GM12878 (cell line): ENCODE measurements at regions not wholly inside any gene's neighbourhood (a gene's known extent, or its start where the extent isn't known, plus 50 kb on each side); places are given as distances from the start of the nearest gene placed in this dataset.

Source experiments
- ATAC-seq: fragments of 200-7000 bp; cut with Tn5 transposase; 3 replicates; pipeline ENCODE4 v1.9.1; 2020; ENCODE audit warnings: mild to moderate bottlenecking, moderate library complexity
- BruUV-seq: library from RNA; stranded (reverse); fragments of 400-500 nt; replicated peaks from 2 replicates; lab custom pipeline; 2021; lab: Mats Ljungman, UMichigan
- CTCF ChIA-PET: fragments of 300-600 bp; sonication (Branson Sonifier 250); formaldehyde crosslinking; extraction: SDS; loops from one replicate; lab custom pipeline; 2021; ENCODE audit warnings: inconsistent platforms; lab: Yijun Ruan, JAX
- POLR2A ChIA-PET: fragments of 350-600 bp; formaldehyde crosslinking; extraction: SDS; loops from one replicate; lab custom pipeline; 2021; ENCODE audit warnings: inconsistent platforms; lab: Charles Lee
- RAD21 ChIA-PET: fragments of 300-600 bp; sonication (Branson Sonifier 250); formaldehyde crosslinking; loops from one replicate; lab custom pipeline; 2023; ENCODE audit warnings: antibody characterized with exemption; ENCODE audit not compliant: unreplicated experiment; lab: Charles Lee
- SMC1A ChIA-PET: fragments of 300-600 bp; sonication (Branson Sonifier 250); formaldehyde crosslinking; loops from one replicate; lab custom pipeline; 2023; ENCODE audit not compliant: unreplicated experiment, uncharacterized antibody; lab: Charles Lee
- DNase-seq: peaks from one replicate; pipeline ENCODE4 v3.0.0-alpha.2; 2011; ENCODE audit warnings: low read depth, low spot score
- FAIRE-seq: peaks from 3 replicates; lab custom pipeline; 2011; peaks lifted over from hg19 to GRCh38; lab: Jason Lieb, UNC
- H2AFZ ChIP-seq: 2 replicates; pipeline ENCODE4 v1.6.0; 2011; ENCODE audit warnings: low read depth, low read length, control low read depth; ENCODE audit not compliant: control insufficient read depth
- H3K27ac ChIP-seq: 2 replicates; pipeline ENCODE4 v1.5.1; 2011; ENCODE audit warnings: control low read depth; ENCODE audit not compliant: control insufficient read depth, insufficient read depth
- H3K27me3 ChIP-seq, 2 experiments: replicated peaks in 1 of 2; 2 replicates each; pipeline versions ENCODE4 v1.6.0 to v1.6.1; 2011; ENCODE audit warnings: low read length in 1 of 2; ENCODE audit not compliant: control insufficient read depth in 2 of 2, insufficient read depth in 2 of 2
- H3K36me3 ChIP-seq, 2 experiments: 2 replicates each; pipeline ENCODE4 v1.5.1; 2011; ENCODE audit warnings: low read length in 1 of 2; ENCODE audit not compliant: control insufficient read depth in 2 of 2, insufficient read depth in 2 of 2
- H3K4me1 ChIP-seq: 2 replicates; pipeline ENCODE4 v1.6.1; 2011; ENCODE audit warnings: mild to moderate bottlenecking, low read length, moderate library complexity, mixed read lengths; ENCODE audit not compliant: control insufficient read depth, insufficient read depth
- H3K4me2 ChIP-seq: 2 replicates; pipeline ENCODE4 v1.6.0; 2011; ENCODE audit warnings: control low read depth; ENCODE audit not compliant: control insufficient read depth, insufficient read depth
- H3K4me3 ChIP-seq: fragments of 200-600 bp; sonication (generic); 2 replicates; pipeline ENCODE4 v1.5.1; 2016
- H3K79me2 ChIP-seq: 2 replicates; pipeline ENCODE4 v1.6.0; 2011; ENCODE audit warnings: low read length; ENCODE audit not compliant: control insufficient read depth, insufficient read depth
- H3K9ac ChIP-seq: 2 replicates; pipeline ENCODE4 v1.8.0; 2011; ENCODE audit warnings: low read length, control low read depth, mixed read lengths; ENCODE audit not compliant: control insufficient read depth, insufficient read depth
- H3K9me3 ChIP-seq: replicated peaks from 3 replicates; pipeline ENCODE4 v1.5.1; 2011; ENCODE audit warnings: mild to moderate bottlenecking, low read length; ENCODE audit not compliant: control insufficient read depth, insufficient read depth
- H4K20me1 ChIP-seq: 2 replicates; pipeline ENCODE4 v1.6.0; 2011; ENCODE audit not compliant: control insufficient read depth, insufficient read depth
- BHLHE40 ChIP-seq, 2 experiments: fragments of 450-650 bp in 1 of 2; IDR thresholded peaks; 2 replicates each; pipeline ENCODE4 v1.6.1; 2011 to 2017; ENCODE audit warnings: low read depth in 2 of 2, borderline replicate concordance in 1 of 2, improper control_type of control experiment in 1 of 2, low read length in 1 of 2, mild to moderate bottlenecking in 1 of 2
- CHD2 ChIP-seq: IDR thresholded peaks from 2 replicates; pipeline ENCODE4 v1.6.1; 2011; ENCODE audit warnings: low read depth, low read length, improper control_type of control experiment, borderline replicate concordance
- CREM ChIP-seq: IDR thresholded peaks from 2 replicates; pipeline ENCODE4 v1.6.1; 2014; ENCODE audit warnings: antibody characterized with exemption, low read depth
- EZH2 ChIP-seq: IDR thresholded peaks from 2 replicates; pipeline ENCODE4 v1.6.1; 2012; ENCODE audit warnings: low read depth, mild to moderate bottlenecking, control low read depth, inconsistent platforms, low read length, borderline replicate concordance; ENCODE audit not compliant: control insufficient read depth
- KAT2A ChIP-seq: conservative IDR thresholded peaks from 2 replicates; pipeline ENCODE4 v1.6.1; 2011; ENCODE audit warnings: low read depth, low read length; ENCODE audit not compliant: control insufficient read depth
- RAD21 ChIP-seq: IDR thresholded peaks from 2 replicates; pipeline ENCODE4 v1.6.1; 2011; ENCODE audit warnings: mild to moderate bottlenecking, low read depth, low read length, moderate library complexity; ENCODE audit not compliant: insufficient read depth
- STAT3 ChIP-seq: IDR thresholded peaks from 2 replicates; pipeline ENCODE4 v1.6.1; 2011; ENCODE audit warnings: low read depth, low read length, improper control_type of control experiment
- TARDBP ChIP-seq: IDR thresholded peaks from 2 replicates; pipeline ENCODE4 v1.6.1; 2016; ENCODE audit warnings: borderline replicate concordance
- WGBS: methylation state at CpG from one replicate; pipeline ENCODE4 v1.1.6; 2016; ENCODE audit warnings: low lambda C conversion rate; ENCODE audit not compliant: insufficient replicate concordance, insufficient coverage; ENCODE audit errors: missing lambda C conversion rate; 5-methylcytosine and 5-hydroxymethylcytosine counted together
- in situ Hi-C: fragments of 300-500 bp; cut with MboI; formaldehyde crosslinking; loops from 9 replicates; pipeline ENCODE4 v1.14.3; 2018; ENCODE audit warnings: mixed read lengths
- intact Hi-C: fragments of 100-400 bp; cut with micrococcal nuclease; formaldehyde crosslinking; loops from one replicate; pipeline ENCODE4 v1.14.2; 2022; ENCODE audit not compliant: unreplicated experiment
- TF ChIP-seq, protein P1 (sequence below): fragments of 450-650 bp; IDR thresholded peaks from 2 replicates; pipeline ENCODE4 v1.6.1; 2017; ENCODE audit warnings: borderline replicate concordance
- TF ChIP-seq, protein P2 (sequence below): IDR thresholded peaks from 2 replicates; pipeline ENCODE4 v1.6.1; 2012; ENCODE audit warnings: low read depth, low read length, improper control_type of control experiment
- TF ChIP-seq, protein P3 (sequence below): fragments of 450-650 bp; IDR thresholded peaks from 2 replicates; pipeline ENCODE4 v1.6.1; 2014; ENCODE audit warnings: mild to moderate bottlenecking
- TF ChIP-seq, protein P4 (sequence below): IDR thresholded peaks from 2 replicates; pipeline ENCODE4 v1.6.1; 2011; ENCODE audit warnings: borderline replicate concordance, low read depth, mild to moderate bottlenecking, moderate library complexity, mixed read lengths, low read length; ENCODE audit not compliant: insufficient read depth; ENCODE audit errors: extremely low read length
- TF ChIP-seq, protein P5 (sequence below): fragments of 450-650 bp; IDR thresholded peaks from 2 replicates; pipeline ENCODE4 v1.6.1; 2018; ENCODE audit warnings: borderline replicate concordance, mild to moderate bottlenecking; ENCODE audit not compliant: partially characterized antibody
- TF ChIP-seq, protein P6 (sequence below): fragments of 450-650 bp; IDR thresholded peaks from 2 replicates; pipeline ENCODE4 v1.6.1; 2017; ENCODE audit warnings: mild to moderate bottlenecking

DNA sequence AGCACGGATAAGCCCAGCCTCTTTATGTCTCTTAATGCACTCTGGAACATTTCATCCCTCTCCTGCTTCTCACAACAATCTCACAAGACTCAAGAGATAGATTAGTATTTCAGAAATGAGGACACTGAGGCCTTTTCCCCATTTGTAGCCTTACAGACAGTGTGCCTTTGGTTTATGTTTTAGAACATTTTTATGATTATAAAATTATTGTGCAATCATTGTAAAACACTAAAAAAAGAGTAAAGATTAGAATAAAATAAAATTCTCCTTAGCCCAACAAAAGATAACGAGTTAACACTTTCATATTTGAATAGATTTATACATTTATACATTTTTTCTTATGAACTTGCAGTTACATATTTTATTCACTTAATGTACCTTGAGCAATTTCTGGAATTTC, 748.7 kb downstream of the TRIML1 start:
- in situ Hi-C loops: no loop called here
- ChIA-PET RAD21 (no interaction called here), POLR2A (no interaction called here), SMC1A (no interaction called here), CTCF (no interaction called here)
- no peak overlapping the region for H3K27ac ChIP-seq
- WGBS: 0% methylated on average over 2 of the region's 2 CpGs
- intact Hi-C loops: no loop called here
- ATAC-seq (no peak), DNase-seq (no peak), FAIRE-seq (no peak)
- H3K9ac ChIP-seq: no peak overlapping the region
- BruUV-seq: no TSS peak
- no peaks in the 10 kb centered on the region for H3K4me1 ChIP-seq
- no peaks in the 10 kb centered on the region for H4K20me1 ChIP-seq
- no peak overlapping the region for H3K4me2 ChIP-seq
- H3K4me3 ChIP-seq: no peak overlapping the region
- H3K9me3 ChIP-seq: no peaks in the 10 kb centered on the region
- H2AFZ ChIP-seq: no peak overlapping the region
- H3K36me3 ChIP-seq: no peaks in the 10 kb centered on the region
- no peaks in the 10 kb centered on the region for H3K79me2 ChIP-seq
- H3K27me3 ChIP-seq: no peaks in the 10 kb centered on the region
- TF ChIP-seq, protein P1, sequence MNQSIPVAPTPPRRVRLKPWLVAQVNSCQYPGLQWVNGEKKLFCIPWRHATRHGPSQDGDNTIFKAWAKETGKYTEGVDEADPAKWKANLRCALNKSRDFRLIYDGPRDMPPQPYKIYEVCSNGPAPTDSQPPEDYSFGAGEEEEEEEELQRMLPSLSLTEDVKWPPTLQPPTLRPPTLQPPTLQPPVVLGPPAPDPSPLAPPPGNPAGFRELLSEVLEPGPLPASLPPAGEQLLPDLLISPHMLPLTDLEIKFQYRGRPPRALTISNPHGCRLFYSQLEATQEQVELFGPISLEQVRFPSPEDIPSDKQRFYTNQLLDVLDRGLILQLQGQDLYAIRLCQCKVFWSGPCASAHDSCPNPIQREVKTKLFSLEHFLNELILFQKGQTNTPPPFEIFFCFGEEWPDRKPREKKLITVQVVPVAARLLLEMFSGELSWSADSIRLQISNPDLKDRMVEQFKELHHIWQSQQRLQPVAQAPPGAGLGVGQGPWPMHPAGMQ: no peak
- TF ChIP-seq, protein P2, sequence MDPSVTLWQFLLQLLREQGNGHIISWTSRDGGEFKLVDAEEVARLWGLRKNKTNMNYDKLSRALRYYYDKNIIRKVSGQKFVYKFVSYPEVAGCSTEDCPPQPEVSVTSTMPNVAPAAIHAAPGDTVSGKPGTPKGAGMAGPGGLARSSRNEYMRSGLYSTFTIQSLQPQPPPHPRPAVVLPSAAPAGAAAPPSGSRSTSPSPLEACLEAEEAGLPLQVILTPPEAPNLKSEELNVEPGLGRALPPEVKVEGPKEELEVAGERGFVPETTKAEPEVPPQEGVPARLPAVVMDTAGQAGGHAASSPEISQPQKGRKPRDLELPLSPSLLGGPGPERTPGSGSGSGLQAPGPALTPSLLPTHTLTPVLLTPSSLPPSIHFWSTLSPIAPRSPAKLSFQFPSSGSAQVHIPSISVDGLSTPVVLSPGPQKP: no peak
- TF ChIP-seq CHD2: no peak
- TF ChIP-seq, protein P3, sequence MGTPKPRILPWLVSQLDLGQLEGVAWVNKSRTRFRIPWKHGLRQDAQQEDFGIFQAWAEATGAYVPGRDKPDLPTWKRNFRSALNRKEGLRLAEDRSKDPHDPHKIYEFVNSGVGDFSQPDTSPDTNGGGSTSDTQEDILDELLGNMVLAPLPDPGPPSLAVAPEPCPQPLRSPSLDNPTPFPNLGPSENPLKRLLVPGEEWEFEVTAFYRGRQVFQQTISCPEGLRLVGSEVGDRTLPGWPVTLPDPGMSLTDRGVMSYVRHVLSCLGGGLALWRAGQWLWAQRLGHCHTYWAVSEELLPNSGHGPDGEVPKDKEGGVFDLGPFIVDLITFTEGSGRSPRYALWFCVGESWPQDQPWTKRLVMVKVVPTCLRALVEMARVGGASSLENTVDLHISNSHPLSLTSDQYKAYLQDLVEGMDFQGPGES: no peak
- TF ChIP-seq CREM: no peak
- no peak for TF ChIP-seq KAT2A
- no peak for TF ChIP-seq BHLHE40 (IDR thresholded peaks at IDR 0.05; ENCODE audit: borderline replicate concordance in 1 of 2, low read depth in 2 of 2, low read length in 1 of 2)
- TF ChIP-seq TARDBP: no peak
- no peak for TF ChIP-seq EZH2
- TF ChIP-seq, protein P4, sequence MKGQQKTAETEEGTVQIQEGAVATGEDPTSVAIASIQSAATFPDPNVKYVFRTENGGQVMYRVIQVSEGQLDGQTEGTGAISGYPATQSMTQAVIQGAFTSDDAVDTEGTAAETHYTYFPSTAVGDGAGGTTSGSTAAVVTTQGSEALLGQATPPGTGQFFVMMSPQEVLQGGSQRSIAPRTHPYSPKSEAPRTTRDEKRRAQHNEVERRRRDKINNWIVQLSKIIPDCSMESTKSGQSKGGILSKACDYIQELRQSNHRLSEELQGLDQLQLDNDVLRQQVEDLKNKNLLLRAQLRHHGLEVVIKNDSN: no peak
- TF ChIP-seq, protein P5, sequence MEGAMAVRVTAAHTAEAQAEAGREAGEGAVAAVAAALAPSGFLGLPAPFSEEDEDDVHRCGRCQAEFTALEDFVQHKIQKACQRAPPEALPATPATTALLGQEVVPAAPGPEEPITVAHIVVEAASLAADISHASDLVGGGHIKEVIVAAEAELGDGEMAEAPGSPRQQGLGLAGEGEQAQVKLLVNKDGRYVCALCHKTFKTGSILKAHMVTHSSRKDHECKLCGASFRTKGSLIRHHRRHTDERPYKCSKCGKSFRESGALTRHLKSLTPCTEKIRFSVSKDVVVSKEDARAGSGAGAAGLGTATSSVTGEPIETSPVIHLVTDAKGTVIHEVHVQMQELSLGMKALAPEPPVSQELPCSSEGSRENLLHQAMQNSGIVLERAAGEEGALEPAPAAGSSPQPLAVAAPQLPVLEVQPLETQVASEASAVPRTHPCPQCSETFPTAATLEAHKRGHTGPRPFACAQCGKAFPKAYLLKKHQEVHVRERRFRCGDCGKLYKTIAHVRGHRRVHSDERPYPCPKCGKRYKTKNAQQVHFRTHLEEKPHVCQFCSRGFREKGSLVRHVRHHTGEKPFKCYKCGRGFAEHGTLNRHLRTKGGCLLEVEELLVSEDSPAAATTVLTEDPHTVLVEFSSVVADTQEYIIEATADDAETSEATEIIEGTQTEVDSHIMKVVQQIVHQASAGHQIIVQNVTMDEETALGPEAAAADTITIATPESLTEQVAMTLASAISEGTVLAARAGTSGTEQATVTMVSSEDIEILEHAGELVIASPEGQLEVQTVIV: no peak
- no peak for TF ChIP-seq STAT3
- no peak for TF ChIP-seq RAD21
- TF ChIP-seq, protein P6, sequence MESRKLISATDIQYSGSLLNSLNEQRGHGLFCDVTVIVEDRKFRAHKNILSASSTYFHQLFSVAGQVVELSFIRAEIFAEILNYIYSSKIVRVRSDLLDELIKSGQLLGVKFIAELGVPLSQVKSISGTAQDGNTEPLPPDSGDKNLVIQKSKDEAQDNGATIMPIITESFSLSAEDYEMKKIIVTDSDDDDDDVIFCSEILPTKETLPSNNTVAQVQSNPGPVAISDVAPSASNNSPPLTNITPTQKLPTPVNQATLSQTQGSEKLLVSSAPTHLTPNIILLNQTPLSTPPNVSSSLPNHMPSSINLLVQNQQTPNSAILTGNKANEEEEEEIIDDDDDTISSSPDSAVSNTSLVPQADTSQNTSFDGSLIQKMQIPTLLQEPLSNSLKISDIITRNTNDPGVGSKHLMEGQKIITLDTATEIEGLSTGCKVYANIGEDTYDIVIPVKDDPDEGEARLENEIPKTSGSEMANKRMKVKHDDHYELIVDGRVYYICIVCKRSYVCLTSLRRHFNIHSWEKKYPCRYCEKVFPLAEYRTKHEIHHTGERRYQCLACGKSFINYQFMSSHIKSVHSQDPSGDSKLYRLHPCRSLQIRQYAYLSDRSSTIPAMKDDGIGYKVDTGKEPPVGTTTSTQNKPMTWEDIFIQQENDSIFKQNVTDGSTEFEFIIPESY: no peak
